GM23338 (cell line): ENCODE measurements at regions not wholly inside any gene's neighbourhood (a gene's known extent, or its start where the extent isn't known, plus 50 kb on each side); places are given as distances from the start of the nearest gene placed in this dataset.

Source experiments
- ATAC-seq: fragments of 200-7000 bp; cut with Tn5 transposase; 3 replicates; pipeline ENCODE4 v1.9.1; 2020
- DNase-seq: peaks from one replicate; pipeline ENCODE4 v3.0.0-alpha.2; 2015; ENCODE audit warnings: low spot score
- H2AFZ ChIP-seq: fragments of 200-600 bp; sonication (generic); 2 replicates; pipeline ENCODE4 v1.8.0; 2016; ENCODE audit warnings: antibody characterized with exemption, mild to moderate bottlenecking, moderate library complexity
- H3F3A ChIP-seq: fragments of 200-600 bp; sonication (generic); replicated peaks from 2 replicates; pipeline ENCODE4 v1.8.0; 2017; ENCODE audit warnings: antibody characterized with exemption, mixed run types, low read depth
- H3K27ac ChIP-seq: fragments of 200-600 bp; sonication (generic); 2 replicates; pipeline ENCODE4 v1.6.1; 2016; ENCODE audit warnings: low read depth
- H3K27me3 ChIP-seq: fragments of 200-600 bp; sonication (generic); 2 replicates; pipeline ENCODE4 v1.8.0; 2016; ENCODE audit warnings: mild to moderate bottlenecking, mixed run types, moderate library complexity; ENCODE audit not compliant: insufficient read depth
- H3K36me3 ChIP-seq: fragments of 200-600 bp; sonication (generic); 2 replicates; pipeline ENCODE4 v1.8.0; 2016; ENCODE audit warnings: mild to moderate bottlenecking; ENCODE audit not compliant: insufficient read depth
- H3K4me1 ChIP-seq: fragments of 200-600 bp; sonication (generic); 2 replicates; pipeline ENCODE4 v1.8.0; 2016; ENCODE audit warnings: mild to moderate bottlenecking, moderate library complexity; ENCODE audit not compliant: insufficient read depth
- H3K4me2 ChIP-seq: fragments of 200-600 bp; sonication (generic); 2 replicates; pipeline ENCODE4 v1.7.1; 2017; ENCODE audit warnings: mixed run types
- H3K4me3 ChIP-seq: fragments of 200-600 bp; sonication (generic); 2 replicates; pipeline ENCODE4 v1.6.1; 2016; ENCODE audit warnings: mixed run types
- H3K79me2 ChIP-seq: fragments of 200-600 bp; sonication (generic); replicated peaks from 2 replicates; pipeline ENCODE4 v1.8.0; 2017; ENCODE audit warnings: mild to moderate bottlenecking; ENCODE audit not compliant: insufficient read depth
- H3K9me2 ChIP-seq: fragments of 200-600 bp; sonication (generic); 2 replicates; pipeline ENCODE4 v1.8.0; 2017; ENCODE audit not compliant: insufficient read depth
- H4K20me1 ChIP-seq: fragments of 200-600 bp; sonication (generic); replicated peaks from 2 replicates; pipeline ENCODE4 v1.8.0; 2017; ENCODE audit warnings: mild to moderate bottlenecking; ENCODE audit not compliant: insufficient read depth
- H3K27ac Mint-ChIP-seq: 2 replicates; pipeline ENCODE4 v1.8.0; 2020; ENCODE audit warnings: inconsistent platforms, mild to moderate bottlenecking, moderate library complexity, mixed read lengths
- H3K27me3 Mint-ChIP-seq: 3 replicates; pipeline ENCODE4 v1.8.0; 2022; ENCODE audit warnings: low read depth, mild to moderate bottlenecking, moderate library complexity, mixed read lengths, inconsistent platforms; ENCODE audit not compliant: insufficient read depth, poor library complexity
- H3K36me3 Mint-ChIP-seq: 3 replicates; pipeline ENCODE4 v1.8.0; 2021; ENCODE audit warnings: low read depth, mild to moderate bottlenecking, inconsistent platforms, moderate library complexity, mixed read lengths
- H3K4me1 Mint-ChIP-seq: 3 replicates; pipeline ENCODE4 v1.8.0; 2020; ENCODE audit warnings: mild to moderate bottlenecking, inconsistent platforms, mixed read lengths
- H3K4me3 Mint-ChIP-seq: 3 replicates; pipeline ENCODE4 v1.8.0; 2021; ENCODE audit warnings: moderate library complexity, mild to moderate bottlenecking, inconsistent platforms, mixed read lengths
- H3K9me3 Mint-ChIP-seq: 3 replicates; pipeline ENCODE4 v1.8.0; 2020; ENCODE audit warnings: moderate library complexity, mild to moderate bottlenecking, inconsistent platforms, mixed read lengths
- CREB1 ChIP-seq: fragments of 250-450 bp; sonication (Bioruptor Pico); IDR thresholded peaks from 2 replicates; pipeline ENCODE4 v1.5.0; 2020; ENCODE audit warnings: low read depth, mild to moderate bottlenecking, moderate library complexity
- EZH2 ChIP-seq: fragments of 200-600 bp; sonication (generic); IDR thresholded peaks from one replicate; pipeline ENCODE4 v1.8.0; 2017; ENCODE audit warnings: antibody characterized with exemption, mild to moderate bottlenecking, low read depth; ENCODE audit not compliant: unreplicated experiment
- JUNB ChIP-seq: IDR thresholded peaks from one replicate; pipeline ENCODE4 v1.6.1; 2016; ENCODE audit warnings: antibody characterized with exemption; ENCODE audit not compliant: unreplicated experiment
- NANOG ChIP-seq: IDR thresholded peaks from 2 replicates; pipeline ENCODE4 v1.6.1; 2016; ENCODE audit warnings: antibody characterized with exemption, borderline replicate concordance
- POLR2AphosphoS5 ChIP-seq: IDR thresholded peaks from 2 replicates; pipeline ENCODE4 v1.6.1; 2016; ENCODE audit warnings: antibody characterized with exemption, low read depth
- ZNF114 ChIP-seq: fragments of 250-450 bp; sonication (Bioruptor Pico); IDR thresholded peaks from 2 replicates; pipeline ENCODE4 v1.5.0; 2020; ENCODE audit warnings: mild to moderate bottlenecking, moderate library complexity
- ZNF331 ChIP-seq: fragments of 250-450 bp; sonication (Bioruptor Pico); IDR thresholded peaks from 2 replicates; pipeline ENCODE4 v1.5.0; 2020; ENCODE audit warnings: low read depth, mild to moderate bottlenecking, moderate library complexity
- TF ChIP-seq, protein P1 (sequence below), 2 experiments: fragments of 200-600 bp in 1 of 2; sonication (generic) in 1 of 2; conservative IDR thresholded peaks; 2 replicates each; pipeline versions ENCODE4 v1.5.1 to v1.6.1; 2016 to 2017; ENCODE audit warnings: antibody characterized with exemption in 2 of 2, low read depth in 2 of 2, mild to moderate bottlenecking in 2 of 2, moderate library complexity in 1 of 2
- TF ChIP-seq, protein P2 (sequence below): fragments of 250-450 bp; sonication (Bioruptor Pico); IDR thresholded peaks from 2 replicates; pipeline ENCODE4 v1.5.0; 2020; ENCODE audit warnings: mild to moderate bottlenecking, moderate library complexity

DNA sequence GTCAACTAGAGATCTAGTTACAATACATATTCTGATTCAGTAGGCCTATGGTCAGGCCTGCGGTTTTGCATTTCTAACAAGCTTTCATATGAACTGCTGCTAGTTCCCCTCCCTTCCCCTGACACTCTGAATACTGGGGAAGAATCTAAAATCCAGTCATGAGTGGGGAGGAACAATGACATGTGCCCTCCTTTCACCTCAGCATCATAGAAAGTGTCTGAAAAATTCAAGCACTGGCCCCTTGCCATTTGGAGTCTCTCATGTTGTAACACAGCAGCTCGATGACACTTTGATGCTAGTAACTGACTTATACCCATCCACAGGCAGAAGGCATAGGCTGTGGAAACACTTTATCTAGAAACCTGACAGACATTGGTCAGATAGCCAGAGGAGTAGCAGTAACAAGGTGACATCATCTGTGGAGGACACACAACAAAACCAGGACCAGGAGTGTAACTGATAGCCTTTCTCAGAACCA is 161.9 kb upstream of the RASSF8 start:
- Histone ChIP-seq H3K79me2 (no peaks in the 10 kb centered on the region), H3K9me2 (no peaks in the 10 kb centered on the region), H3K36me3 (no peaks in the 10 kb centered on the region), H3K27me3 (no peaks in the 10 kb centered on the region), H3K27ac (no peak overlapping the region), H3K4me1 (peaks cover 13% of the 10 kb centered on the region; the same call in 1 of the 2 replicates), H3K4me3 (no peak overlapping the region), H3F3A (no peaks in the 10 kb centered on the region), H3K4me2 (no peak overlapping the region), H2AFZ (no peak overlapping the region; the same call in 1 of the 2 replicates), H4K20me1 (no peaks in the 10 kb centered on the region)
- Mint-ChIP-seq H3K36me3 (peaks cover 4% of the 10 kb centered on the region; the same call in 1 of the 3 replicates), H3K27me3 (peaks cover 2% of the 10 kb centered on the region), H3K4me1 (peaks cover 22% of the 10 kb centered on the region), H3K4me3 (no peak overlapping the region), H3K27ac (no peak overlapping the region), H3K9me3 (peaks cover 8% of the 10 kb centered on the region; the same call in 1 of the 3 replicates)
- DNase-seq (no peak), ATAC-seq (no peak)
- TF ChIP-seq NANOG (no peak), ZNF331 (CRISPR knock-in tag) (no peak)

DNA sequence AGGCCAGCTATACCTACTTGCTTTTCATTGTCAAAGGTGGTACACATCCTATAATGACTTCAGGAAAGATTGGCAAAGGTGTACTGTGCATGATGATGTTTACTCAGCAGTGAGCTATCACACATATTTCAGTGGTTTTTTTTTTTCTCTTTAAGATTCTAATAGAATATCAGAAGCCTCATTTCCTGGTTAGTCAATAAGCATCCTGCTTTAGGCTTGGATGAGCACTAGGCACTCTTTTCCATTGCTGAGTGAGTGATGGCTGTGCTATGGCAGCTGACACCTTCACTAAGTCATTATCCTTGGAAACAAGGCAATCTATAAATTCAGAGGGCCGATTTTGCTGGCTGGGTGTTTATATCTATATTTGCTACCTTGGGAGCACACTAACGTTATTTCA is 161.1 kb upstream of the RASSF8 start:
- H3K27ac ChIP-seq = no peak overlapping the region
- no peak overlapping the region for H3K27ac Mint-ChIP-seq
- H3K4me3 ChIP-seq = no peak overlapping the region
- peaks cover 4% of the 10 kb centered on the region; the same call in 1 of the 3 replicates for H3K36me3 Mint-ChIP-seq
- H3K4me1 Mint-ChIP-seq = peaks cover 27% of the 10 kb centered on the region
- ATAC-seq (no peak), DNase-seq (no peak)
- H3K9me3 Mint-ChIP-seq = peaks cover 8% of the 10 kb centered on the region; the same call in 1 of the 3 replicates
- no peaks in the 10 kb centered on the region for H3K9me2 ChIP-seq
- H3K4me2 ChIP-seq = no peak overlapping the region
- peaks cover 2% of the 10 kb centered on the region for H3K27me3 Mint-ChIP-seq
- TF ChIP-seq NANOG = no peak
- TF ChIP-seq POLR2AphosphoS5 = no peak
- TF ChIP-seq, protein P1, sequence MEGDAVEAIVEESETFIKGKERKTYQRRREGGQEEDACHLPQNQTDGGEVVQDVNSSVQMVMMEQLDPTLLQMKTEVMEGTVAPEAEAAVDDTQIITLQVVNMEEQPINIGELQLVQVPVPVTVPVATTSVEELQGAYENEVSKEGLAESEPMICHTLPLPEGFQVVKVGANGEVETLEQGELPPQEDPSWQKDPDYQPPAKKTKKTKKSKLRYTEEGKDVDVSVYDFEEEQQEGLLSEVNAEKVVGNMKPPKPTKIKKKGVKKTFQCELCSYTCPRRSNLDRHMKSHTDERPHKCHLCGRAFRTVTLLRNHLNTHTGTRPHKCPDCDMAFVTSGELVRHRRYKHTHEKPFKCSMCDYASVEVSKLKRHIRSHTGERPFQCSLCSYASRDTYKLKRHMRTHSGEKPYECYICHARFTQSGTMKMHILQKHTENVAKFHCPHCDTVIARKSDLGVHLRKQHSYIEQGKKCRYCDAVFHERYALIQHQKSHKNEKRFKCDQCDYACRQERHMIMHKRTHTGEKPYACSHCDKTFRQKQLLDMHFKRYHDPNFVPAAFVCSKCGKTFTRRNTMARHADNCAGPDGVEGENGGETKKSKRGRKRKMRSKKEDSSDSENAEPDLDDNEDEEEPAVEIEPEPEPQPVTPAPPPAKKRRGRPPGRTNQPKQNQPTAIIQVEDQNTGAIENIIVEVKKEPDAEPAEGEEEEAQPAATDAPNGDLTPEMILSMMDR (conservative IDR thresholded peaks at IDR 0.05; ENCODE audit: low read depth in 2 of 2) = no peak
- H4K20me1 ChIP-seq = no peaks in the 10 kb centered on the region
- no peaks in the 10 kb centered on the region for H3K36me3 ChIP-seq
- peaks cover 19% of the 10 kb centered on the region; the same call in 1 of the 2 replicates for H3K4me1 ChIP-seq
- no peaks in the 10 kb centered on the region for H3K79me2 ChIP-seq
- no peak overlapping the region for H2AFZ ChIP-seq
- H3K4me3 Mint-ChIP-seq = no peak overlapping the region
- H3K27me3 ChIP-seq = no peaks in the 10 kb centered on the region
- no peaks in the 10 kb centered on the region for H3F3A ChIP-seq

DNA sequence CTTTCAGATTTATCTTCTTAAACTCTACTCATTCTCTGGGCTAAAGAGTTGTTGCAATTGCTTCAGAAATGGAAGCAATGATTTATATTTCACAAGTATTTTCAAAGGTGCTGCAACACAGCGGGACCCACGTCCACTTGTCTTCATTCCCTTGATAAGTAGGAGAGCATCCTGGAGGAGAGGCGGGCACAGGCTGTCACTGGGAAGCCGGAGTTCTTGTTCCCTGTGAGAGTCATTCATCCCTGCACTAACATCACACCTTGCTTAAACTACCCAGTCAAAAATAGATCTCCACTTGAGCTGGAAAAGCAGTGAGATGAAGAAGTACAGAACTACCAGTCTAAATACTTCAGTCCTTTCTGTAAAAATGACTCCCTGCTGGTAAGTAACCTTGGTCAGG is 160.5 kb upstream of the RASSF8 start:
- Histone ChIP-seq H3K27me3 (no peaks in the 10 kb centered on the region), H3K4me3 (no peak overlapping the region), H3K36me3 (no peaks in the 10 kb centered on the region), H3F3A (no peaks in the 10 kb centered on the region), H3K27ac (no peak overlapping the region), H3K4me1 (peaks cover 19% of the 10 kb centered on the region; the same call in 1 of the 2 replicates), H4K20me1 (no peaks in the 10 kb centered on the region), H3K4me2 (no peak overlapping the region), H3K79me2 (no peaks in the 10 kb centered on the region), H3K9me2 (no peaks in the 10 kb centered on the region), H2AFZ (no peak overlapping the region)
- DNase-seq = no peak
- Mint-ChIP-seq H3K27me3 (peaks cover 2% of the 10 kb centered on the region), H3K9me3 (peaks cover 8% of the 10 kb centered on the region; the same call in 1 of the 3 replicates), H3K36me3 (peaks cover 4% of the 10 kb centered on the region; the same call in 1 of the 3 replicates), H3K4me1 (peaks cover 28% of the 10 kb centered on the region), H3K4me3 (no peak overlapping the region), H3K27ac (no peak overlapping the region)
- ATAC-seq = no peak
- TF ChIP-seq NANOG (no peak), CREB1 (CRISPR knock-in tag) (no peak), POLR2AphosphoS5 (no peak), JUNB (no peak), EZH2 (no peak), ZNF114 (CRISPR knock-in tag) (no peak)
- TF ChIP-seq, protein P2, sequence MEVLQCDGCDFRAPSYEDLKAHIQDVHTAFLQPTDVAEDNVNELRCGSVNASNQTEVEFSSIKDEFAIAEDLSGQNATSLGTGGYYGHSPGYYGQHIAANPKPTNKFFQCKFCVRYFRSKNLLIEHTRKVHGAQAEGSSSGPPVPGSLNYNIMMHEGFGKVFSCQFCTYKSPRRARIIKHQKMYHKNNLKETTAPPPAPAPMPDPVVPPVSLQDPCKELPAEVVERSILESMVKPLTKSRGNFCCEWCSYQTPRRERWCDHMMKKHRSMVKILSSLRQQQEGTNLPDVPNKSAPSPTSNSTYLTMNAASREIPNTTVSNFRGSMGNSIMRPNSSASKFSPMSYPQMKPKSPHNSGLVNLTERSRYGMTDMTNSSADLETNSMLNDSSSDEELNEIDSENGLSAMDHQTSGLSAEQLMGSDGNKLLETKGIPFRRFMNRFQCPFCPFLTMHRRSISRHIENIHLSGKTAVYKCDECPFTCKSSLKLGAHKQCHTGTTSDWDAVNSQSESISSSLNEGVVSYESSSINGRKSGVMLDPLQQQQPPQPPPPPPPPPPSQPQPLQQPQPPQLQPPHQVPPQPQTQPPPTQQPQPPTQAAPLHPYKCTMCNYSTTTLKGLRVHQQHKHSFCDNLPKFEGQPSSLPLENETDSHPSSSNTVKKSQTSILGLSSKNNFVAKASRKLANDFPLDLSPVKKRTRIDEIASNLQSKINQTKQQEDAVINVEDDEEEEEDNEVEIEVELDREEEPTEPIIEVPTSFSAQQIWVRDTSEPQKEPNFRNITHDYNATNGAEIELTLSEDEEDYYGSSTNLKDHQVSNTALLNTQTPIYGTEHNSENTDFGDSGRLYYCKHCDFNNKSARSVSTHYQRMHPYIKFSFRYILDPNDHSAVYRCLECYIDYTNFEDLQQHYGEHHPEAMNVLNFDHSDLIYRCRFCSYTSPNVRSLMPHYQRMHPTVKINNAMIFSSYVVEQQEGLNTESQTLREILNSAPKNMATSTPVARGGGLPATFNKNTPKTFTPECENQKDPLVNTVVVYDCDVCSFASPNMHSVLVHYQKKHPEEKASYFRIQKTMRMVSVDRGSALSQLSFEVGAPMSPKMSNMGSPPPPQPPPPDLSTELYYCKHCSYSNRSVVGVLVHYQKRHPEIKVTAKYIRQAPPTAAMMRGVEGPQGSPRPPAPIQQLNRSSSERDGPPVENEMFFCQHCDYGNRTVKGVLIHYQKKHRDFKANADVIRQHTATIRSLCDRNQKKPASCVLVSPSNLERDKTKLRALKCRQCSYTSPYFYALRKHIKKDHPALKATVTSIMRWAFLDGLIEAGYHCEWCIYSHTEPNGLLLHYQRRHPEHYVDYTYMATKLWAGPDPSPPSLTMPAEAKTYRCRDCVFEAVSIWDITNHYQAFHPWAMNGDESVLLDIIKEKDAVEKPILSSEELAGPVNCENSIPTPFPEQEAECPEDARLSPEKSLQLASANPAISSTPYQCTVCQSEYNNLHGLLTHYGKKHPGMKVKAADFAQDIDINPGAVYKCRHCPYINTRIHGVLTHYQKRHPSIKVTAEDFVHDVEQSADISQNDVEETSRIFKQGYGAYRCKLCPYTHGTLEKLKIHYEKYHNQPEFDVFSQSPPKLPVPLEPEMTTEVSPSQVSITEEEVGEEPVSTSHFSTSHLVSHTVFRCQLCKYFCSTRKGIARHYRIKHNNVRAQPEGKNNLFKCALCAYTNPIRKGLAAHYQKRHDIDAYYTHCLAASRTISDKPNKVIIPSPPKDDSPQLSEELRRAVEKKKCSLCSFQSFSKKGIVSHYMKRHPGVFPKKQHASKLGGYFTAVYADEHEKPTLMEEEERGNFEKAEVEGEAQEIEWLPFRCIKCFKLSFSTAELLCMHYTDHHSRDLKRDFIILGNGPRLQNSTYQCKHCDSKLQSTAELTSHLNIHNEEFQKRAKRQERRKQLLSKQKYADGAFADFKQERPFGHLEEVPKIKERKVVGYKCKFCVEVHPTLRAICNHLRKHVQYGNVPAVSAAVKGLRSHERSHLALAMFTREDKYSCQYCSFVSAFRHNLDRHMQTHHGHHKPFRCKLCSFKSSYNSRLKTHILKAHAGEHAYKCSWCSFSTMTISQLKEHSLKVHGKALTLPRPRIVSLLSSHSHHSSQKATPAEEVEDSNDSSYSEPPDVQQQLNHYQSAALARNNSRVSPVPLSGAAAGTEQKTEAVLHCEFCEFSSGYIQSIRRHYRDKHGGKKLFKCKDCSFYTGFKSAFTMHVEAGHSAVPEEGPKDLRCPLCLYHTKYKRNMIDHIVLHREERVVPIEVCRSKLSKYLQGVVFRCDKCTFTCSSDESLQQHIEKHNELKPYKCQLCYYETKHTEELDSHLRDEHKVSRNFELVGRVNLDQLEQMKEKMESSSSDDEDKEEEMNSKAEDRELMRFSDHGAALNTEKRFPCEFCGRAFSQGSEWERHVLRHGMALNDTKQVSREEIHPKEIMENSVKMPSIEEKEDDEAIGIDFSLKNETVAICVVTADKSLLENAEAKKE (CRISPR knock-in tag) = no peak
